ENCODE measurements at regions not wholly inside any gene's neighbourhood (a gene's known extent, or its start where the extent isn't known, plus 50 kb on each side); places are given as distances from the start of the nearest gene placed in this dataset.
"Not testable (repeated sequence)": the region's sequence is repeated elsewhere in the genome, so short reads cannot be mapped to it uniquely, and the experiment has no call there.

- not testable (repeated sequence) for TF ChIP-seq EZH2 (IDR thresholded peaks at IDR 0.05); POLR2AphosphoS5 (IDR thresholded peaks at IDR 0.05; ENCODE audit: borderline replicate concordance, low read depth, low read length); FOXP2 (optimal IDR thresholded peaks at IDR 0.05; ENCODE audit: control extremely low read depth, extremely low read length, insufficient read depth)
Observed at GRCh38 chr9:129423755-129424154, 197.1 kb downstream of the C9orf50 start.
